ENCODE measurements at regions not wholly inside any gene's neighbourhood (a gene's known extent, or its start where the extent isn't known, plus 50 kb on each side); places are given as distances from the start of the nearest gene placed in this dataset.

- TF ChIP-seq CHD2 (IDR thresholded peaks at IDR 0.05; ENCODE audit: borderline replicate concordance, low read depth, low read length) = no peak
- TF ChIP-seq POLR2AphosphoS5 (IDR thresholded peaks at IDR 0.05; ENCODE audit: low read length) = no peak
- no peak for TF ChIP-seq EED (IDR thresholded peaks at IDR 0.05; ENCODE audit: low read depth)
- TF ChIP-seq ASH2L (IDR thresholded peaks at IDR 0.05; ENCODE audit: borderline replicate concordance, low read depth) = no peak
Measured at GRCh38 chr10:28850784-28851183, 173.5 kb downstream of the BAMBI start.

Data from GM12878 (cell line).